Esophagus squamous epithelium (tissue), 4 donors: ENCODE measurements at regions not wholly inside any gene's neighbourhood (a gene's known extent, or its start where the extent isn't known, plus 50 kb on each side); places are given as distances from the start of the nearest gene placed in this dataset.

Experiments
- CTCF ChIP-seq, 6 experiments: fragments of 450-650 bp in 4 of 6; fragments of 200-600 bp in 2 of 6; sonication (generic) in 2 of 6; IDR thresholded peaks; one replicate each; pipeline ENCODE4 v1.5.1; 2016 to 2019; ENCODE audit warnings: antibody characterized with exemption in 6 of 6, mild to moderate bottlenecking in 4 of 6, moderate library complexity in 4 of 6
- POLR2A ChIP-seq, 4 donors: fragments of 450-650 bp; IDR thresholded peaks; one replicate each; pipeline ENCODE4 v1.6.1; 2017; ENCODE audit warnings: antibody characterized with exemption in 4 of 4, mild to moderate bottlenecking in 4 of 4, moderate library complexity in 3 of 4

- no peak for TF ChIP-seq CTCF (IDR thresholded peaks at IDR 0.05)
- no peak for TF ChIP-seq POLR2A (IDR thresholded peaks at IDR 0.05)
Measured at GRCh38 chr1:149846042-149846441, 53.3 kb upstream of the BOLA1 start.
